Endothelial cell (in vitro differentiated cells): ENCODE measurements at regions not wholly inside any gene's neighbourhood (a gene's known extent, or its start where the extent isn't known, plus 50 kb on each side); places are given as distances from the start of the nearest gene placed in this dataset.

Experiments used
- DNase-seq: peaks from one replicate; pipeline ENCODE4 v3.0.0; 2021; ENCODE audit warnings: low spot score
- H3K27ac Mint-ChIP-seq: one replicate; pipeline ENCODE4 v1.8.0; 2021; ENCODE audit warnings: mixed read lengths, inconsistent platforms; ENCODE audit not compliant: unreplicated experiment
- H3K27me3 Mint-ChIP-seq: one replicate; pipeline ENCODE4 v1.8.0; 2021; ENCODE audit warnings: mild to moderate bottlenecking, moderate library complexity, mixed read lengths, inconsistent platforms; ENCODE audit not compliant: unreplicated experiment
- H3K36me3 Mint-ChIP-seq: one replicate; pipeline ENCODE4 v1.8.0; 2021; ENCODE audit warnings: mild to moderate bottlenecking, low read depth, mixed read lengths, inconsistent platforms; ENCODE audit not compliant: unreplicated experiment
- H3K4me1 Mint-ChIP-seq: one replicate; pipeline ENCODE4 v1.8.0; 2021; ENCODE audit warnings: mild to moderate bottlenecking, mixed read lengths, inconsistent platforms; ENCODE audit not compliant: unreplicated experiment
- H3K4me3 Mint-ChIP-seq: one replicate; pipeline ENCODE4 v1.8.0; 2021; ENCODE audit warnings: mild to moderate bottlenecking, mixed read lengths, inconsistent platforms; ENCODE audit not compliant: unreplicated experiment
- H3K9me3 Mint-ChIP-seq: one replicate; pipeline ENCODE4 v1.8.0; 2021; ENCODE audit warnings: mixed read lengths, inconsistent platforms; ENCODE audit not compliant: unreplicated experiment
- CTCF ChIP-seq: fragments of 200-600 bp; sonication (generic); IDR thresholded peaks from one replicate; pipeline ENCODE4 v1.5.0; 2021; ENCODE audit warnings: antibody characterized with exemption; ENCODE audit not compliant: unreplicated experiment

GRCh38 chr12:105740970-105741725, 397.6 kb downstream of the NUAK1 start:
- H3K27me3 Mint-ChIP-seq, result peaks cover 3% of the 10 kb centered on the region
- no peak for TF ChIP-seq CTCF
- DNase-seq, result no peak
- H3K4me1 Mint-ChIP-seq, result peaks cover 15% of the 10 kb centered on the region
- no peak overlapping the region for H3K27ac Mint-ChIP-seq
- H3K9me3 Mint-ChIP-seq, result no peaks in the 10 kb centered on the region
- H3K4me3 Mint-ChIP-seq, result no peak overlapping the region
- H3K36me3 Mint-ChIP-seq, result no peaks in the 10 kb centered on the region

DNA sequence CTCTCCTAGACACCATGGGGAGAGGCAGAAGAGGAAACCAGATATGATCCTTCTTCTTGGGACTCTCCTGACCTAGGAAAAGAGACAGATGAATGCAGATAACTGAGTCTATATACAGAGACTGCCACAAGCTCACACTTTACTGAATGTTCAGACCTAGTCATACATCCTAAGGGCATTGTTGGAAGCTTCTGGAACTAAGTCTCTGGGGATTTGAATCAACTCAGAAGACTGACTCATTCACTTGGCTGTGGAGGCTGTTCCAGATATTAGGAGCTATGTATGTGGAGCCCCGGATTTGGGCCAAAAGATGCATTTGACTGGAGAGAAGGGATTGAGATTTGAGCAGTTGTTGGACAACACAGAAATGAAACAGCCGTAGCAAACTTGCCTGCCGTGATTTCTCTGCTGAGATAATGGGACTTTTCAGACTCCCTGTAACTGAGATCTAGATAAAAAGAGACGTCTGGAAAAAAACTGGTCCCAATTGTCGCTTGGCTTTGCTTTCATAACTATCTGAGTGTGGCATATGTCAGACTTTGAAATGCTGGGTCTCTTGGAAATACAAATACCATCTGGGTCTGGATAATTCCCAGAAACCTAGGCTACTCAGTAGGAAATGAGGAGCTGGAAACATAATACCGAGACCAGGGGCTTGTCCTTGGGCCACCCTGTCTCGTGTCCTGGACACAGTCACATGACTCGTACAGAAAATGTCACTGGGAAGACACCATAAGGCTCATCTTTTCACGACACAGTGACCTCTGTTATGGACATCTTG, 396.8 kb downstream of the NUAK1 start:
- no peak for DNase-seq
- H3K4me1 Mint-ChIP-seq, result peaks cover 15% of the 10 kb centered on the region
- no peak for TF ChIP-seq CTCF
- no peak overlapping the region for H3K4me3 Mint-ChIP-seq
- no peaks in the 10 kb centered on the region for H3K36me3 Mint-ChIP-seq
- H3K27ac Mint-ChIP-seq, result no peak overlapping the region
- H3K27me3 Mint-ChIP-seq, result peaks cover 5% of the 10 kb centered on the region
- no peaks in the 10 kb centered on the region for H3K9me3 Mint-ChIP-seq

DNA sequence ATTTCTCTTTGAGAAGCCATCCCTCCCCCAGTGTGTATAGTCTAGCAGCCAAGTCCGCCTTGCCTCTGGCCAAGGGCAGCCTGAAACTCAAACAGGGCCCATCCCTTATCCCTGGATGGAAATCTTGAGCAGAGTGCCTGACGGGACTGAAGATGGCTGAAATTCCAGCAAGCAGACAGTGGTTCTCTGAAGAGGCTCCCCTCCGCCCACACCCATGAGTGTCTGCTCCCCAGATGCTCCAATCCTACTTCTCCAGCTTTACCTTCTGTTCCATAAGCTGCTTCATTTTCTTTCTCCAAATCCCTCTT, 396.2 kb downstream of the NUAK1 start:
- Mint-ChIP-seq H3K9me3 (no peaks in the 10 kb centered on the region), H3K4me1 (peaks cover 13% of the 10 kb centered on the region), H3K4me3 (no peak overlapping the region), H3K36me3 (no peaks in the 10 kb centered on the region), H3K27me3 (peaks cover 5% of the 10 kb centered on the region), H3K27ac (no peak overlapping the region)
- DNase-seq, result no peak
- TF ChIP-seq CTCF, result no peak

DNA sequence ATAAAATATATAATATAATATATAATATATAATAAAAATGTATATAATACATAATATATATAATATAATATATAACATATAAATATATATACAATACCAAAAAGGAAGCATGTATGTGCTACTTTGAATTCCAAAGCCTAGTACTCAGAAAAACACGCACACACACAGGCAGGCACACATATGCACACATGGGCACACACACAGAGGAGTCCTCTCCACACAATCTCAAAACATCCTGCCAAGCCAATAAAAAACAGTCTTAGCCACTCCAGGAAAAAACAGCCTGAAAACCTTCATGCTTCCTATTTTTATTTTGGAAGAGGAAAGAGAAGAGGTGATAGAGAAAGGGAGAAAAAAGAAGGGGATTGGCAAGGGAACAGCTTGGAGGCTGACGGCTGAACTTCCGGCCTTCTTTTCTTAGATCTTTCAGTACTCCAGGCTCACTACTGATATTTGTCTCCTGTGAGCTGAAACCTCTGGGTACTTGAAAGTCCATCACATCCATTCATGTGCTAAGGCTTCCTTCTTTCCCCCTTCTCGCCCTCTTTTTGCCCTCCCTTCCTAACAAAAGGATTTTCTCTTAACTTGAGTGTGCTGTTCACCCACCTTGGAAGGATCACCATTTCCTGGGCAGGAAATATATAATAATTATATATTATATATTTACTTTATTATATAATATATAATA, 394.2 kb downstream of the NUAK1 start:
- no peaks in the 10 kb centered on the region for H3K36me3 Mint-ChIP-seq
- no peak overlapping the region for H3K27ac Mint-ChIP-seq
- peaks cover 2% of the 10 kb centered on the region for H3K27me3 Mint-ChIP-seq
- no peak overlapping the region for H3K4me3 Mint-ChIP-seq
- no peak for TF ChIP-seq CTCF
- no peak for DNase-seq
- no peaks in the 10 kb centered on the region for H3K4me1 Mint-ChIP-seq
- no peaks in the 10 kb centered on the region for H3K9me3 Mint-ChIP-seq
